Testis (tissue), 2 donors: ENCODE measurements at regions not wholly inside any gene's neighbourhood (a gene's known extent, or its start where the extent isn't known, plus 50 kb on each side); places are given as distances from the start of the nearest gene placed in this dataset.

Experiments used
- POLR2A ChIP-seq: fragments of 450-650 bp; IDR thresholded peaks from one replicate; pipeline ENCODE4 v1.6.1; 2017; ENCODE audit warnings: antibody characterized with exemption, mild to moderate bottlenecking, moderate library complexity
- TF ChIP-seq, protein P1 (sequence below), 3 experiments: fragments of 450-650 bp in 2 of 3; fragments of 200-600 bp in 1 of 3; sonication (generic) in 1 of 3; IDR thresholded peaks; one replicate each; pipeline ENCODE4 v1.5.1; 2016 to 2019; ENCODE audit warnings: antibody characterized with exemption in 3 of 3, mild to moderate bottlenecking in 2 of 3, moderate library complexity in 1 of 3

DNA sequence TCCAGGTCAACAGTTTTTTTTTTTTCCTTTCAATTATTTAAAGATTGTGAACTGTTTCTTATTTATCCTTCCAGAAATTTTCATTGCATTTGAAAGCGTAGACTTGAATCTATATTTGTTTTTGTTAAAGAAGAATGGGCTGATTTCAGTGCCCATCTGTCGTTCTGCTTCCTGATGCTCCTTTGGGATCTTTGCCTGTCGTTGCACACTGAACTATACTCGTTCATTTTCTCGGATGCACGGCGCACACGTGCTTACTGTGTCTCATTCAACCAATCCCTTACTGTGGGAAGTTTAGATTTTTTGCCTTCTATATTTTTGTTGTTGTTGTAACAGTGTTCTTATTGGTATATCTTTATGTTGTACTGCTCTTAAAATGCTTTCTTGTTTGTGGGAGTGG, 149.7 kb downstream of the VAPA start:
- TF ChIP-seq, protein P1, sequence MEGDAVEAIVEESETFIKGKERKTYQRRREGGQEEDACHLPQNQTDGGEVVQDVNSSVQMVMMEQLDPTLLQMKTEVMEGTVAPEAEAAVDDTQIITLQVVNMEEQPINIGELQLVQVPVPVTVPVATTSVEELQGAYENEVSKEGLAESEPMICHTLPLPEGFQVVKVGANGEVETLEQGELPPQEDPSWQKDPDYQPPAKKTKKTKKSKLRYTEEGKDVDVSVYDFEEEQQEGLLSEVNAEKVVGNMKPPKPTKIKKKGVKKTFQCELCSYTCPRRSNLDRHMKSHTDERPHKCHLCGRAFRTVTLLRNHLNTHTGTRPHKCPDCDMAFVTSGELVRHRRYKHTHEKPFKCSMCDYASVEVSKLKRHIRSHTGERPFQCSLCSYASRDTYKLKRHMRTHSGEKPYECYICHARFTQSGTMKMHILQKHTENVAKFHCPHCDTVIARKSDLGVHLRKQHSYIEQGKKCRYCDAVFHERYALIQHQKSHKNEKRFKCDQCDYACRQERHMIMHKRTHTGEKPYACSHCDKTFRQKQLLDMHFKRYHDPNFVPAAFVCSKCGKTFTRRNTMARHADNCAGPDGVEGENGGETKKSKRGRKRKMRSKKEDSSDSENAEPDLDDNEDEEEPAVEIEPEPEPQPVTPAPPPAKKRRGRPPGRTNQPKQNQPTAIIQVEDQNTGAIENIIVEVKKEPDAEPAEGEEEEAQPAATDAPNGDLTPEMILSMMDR (IDR thresholded peaks at IDR 0.05), result no peak
- no peak for TF ChIP-seq POLR2A
